Activated CD8-positive, alpha-beta T cell treated with anti-CD3 and anti-CD28 coated beads for 36 hours (primary cell): ENCODE measurements at regions not wholly inside any gene's neighbourhood (a gene's known extent, or its start where the extent isn't known, plus 50 kb on each side); places are given as distances from the start of the nearest gene placed in this dataset.

ENCODE experiments used
- ATAC-seq: fragments of 200-7000 bp; cut with Tn5 transposase; one replicate; pipeline ENCODE4 v1.10.0; 2021; ENCODE audit warnings: mild to moderate bottlenecking, moderate library complexity
- CTCF ChIA-PET: fragments of 350-600 bp; sonication (Branson Sonifier 250); formaldehyde crosslinking; loops from one replicate; lab custom pipeline; 2021; ENCODE audit warnings: antibody characterized with exemption; lab: Charles Lee
- POLR2A ChIA-PET: fragments of 350-600 bp; sonication (Branson Sonifier 250); formaldehyde crosslinking; loops from one replicate; lab custom pipeline; 2021; ENCODE audit warnings: antibody characterized with exemption; lab: Charles Lee
- DNase-seq: peaks from one replicate; pipeline ENCODE4 v3.0.0-alpha.2; 2020
- H3K27ac Mint-ChIP-seq: one replicate; pipeline ENCODE4 v1.8.0; 2021; ENCODE audit warnings: mild to moderate bottlenecking, mixed read lengths
- H3K27me3 Mint-ChIP-seq: one replicate; pipeline ENCODE4 v1.8.0; 2021; ENCODE audit warnings: mixed read lengths
- H3K36me3 Mint-ChIP-seq: one replicate; pipeline ENCODE4 v1.8.0; 2021; ENCODE audit warnings: low read depth, mixed read lengths
- H3K4me1 Mint-ChIP-seq: one replicate; pipeline ENCODE4 v1.8.0; 2021; ENCODE audit warnings: low read depth, mixed read lengths
- H3K4me3 Mint-ChIP-seq: one replicate; pipeline ENCODE4 v1.8.0; 2021; ENCODE audit warnings: mild to moderate bottlenecking, moderate library complexity, mixed read lengths
- H3K9me3 Mint-ChIP-seq: one replicate; pipeline ENCODE4 v1.8.0; 2021; ENCODE audit warnings: mixed read lengths
- intact Hi-C: fragments of 100-400 bp; cut with micrococcal nuclease; formaldehyde crosslinking; loops from one replicate; pipeline ENCODE4 v1.10.0; 2022
- TF ChIP-seq, protein P1 (sequence below): fragments of 200-600 bp; IDR thresholded peaks from one replicate; pipeline ENCODE4 v1.8.0; 2022; ENCODE audit warnings: antibody characterized with exemption, mild to moderate bottlenecking

DNA sequence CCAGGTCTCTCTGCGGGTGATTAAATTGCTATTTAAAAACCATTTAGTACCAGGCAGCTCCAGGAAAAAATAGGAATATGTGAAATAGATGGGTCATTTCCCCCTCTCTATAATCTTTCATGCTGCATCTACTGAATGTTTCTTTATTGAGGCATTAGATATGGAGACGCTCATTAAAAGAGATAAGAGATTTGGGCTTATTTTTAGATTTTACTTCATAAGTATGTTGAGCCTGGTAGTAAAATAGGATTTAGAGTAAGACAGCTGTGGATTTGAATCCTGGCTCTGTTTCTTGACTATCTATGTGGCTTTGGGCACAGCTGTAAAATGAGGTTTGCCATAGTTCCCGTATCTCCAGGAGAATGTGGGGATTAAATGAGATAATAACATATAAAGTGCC lies 451.0 kb upstream of the GRIA1 start:
- H3K27ac Mint-ChIP-seq: no peak overlapping the region
- no peaks in the 10 kb centered on the region for H3K27me3 Mint-ChIP-seq
- CTCF ChIA-PET: no interaction called here

DNA sequence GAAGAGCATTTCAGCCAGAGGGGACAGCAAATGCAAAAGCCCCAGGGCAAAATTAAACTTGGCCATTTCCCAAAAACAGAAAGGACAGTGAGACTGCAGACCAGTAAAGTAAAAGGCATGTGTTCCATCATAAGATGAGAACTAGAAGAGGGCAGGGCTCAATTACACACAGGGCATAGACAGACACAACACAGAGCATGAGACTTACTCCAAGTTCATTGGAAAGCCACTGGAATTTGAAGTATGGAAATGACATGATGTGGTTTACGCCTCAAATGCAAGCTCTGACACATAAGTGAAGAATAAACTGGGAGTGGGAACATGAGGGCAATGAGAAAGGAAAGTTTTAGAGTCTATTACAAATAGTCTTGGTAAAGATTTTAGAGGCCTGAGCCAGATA lies 446.6 kb upstream of the GRIA1 start:
- CTCF ChIA-PET: no interaction called here
- TF ChIP-seq, protein P1, sequence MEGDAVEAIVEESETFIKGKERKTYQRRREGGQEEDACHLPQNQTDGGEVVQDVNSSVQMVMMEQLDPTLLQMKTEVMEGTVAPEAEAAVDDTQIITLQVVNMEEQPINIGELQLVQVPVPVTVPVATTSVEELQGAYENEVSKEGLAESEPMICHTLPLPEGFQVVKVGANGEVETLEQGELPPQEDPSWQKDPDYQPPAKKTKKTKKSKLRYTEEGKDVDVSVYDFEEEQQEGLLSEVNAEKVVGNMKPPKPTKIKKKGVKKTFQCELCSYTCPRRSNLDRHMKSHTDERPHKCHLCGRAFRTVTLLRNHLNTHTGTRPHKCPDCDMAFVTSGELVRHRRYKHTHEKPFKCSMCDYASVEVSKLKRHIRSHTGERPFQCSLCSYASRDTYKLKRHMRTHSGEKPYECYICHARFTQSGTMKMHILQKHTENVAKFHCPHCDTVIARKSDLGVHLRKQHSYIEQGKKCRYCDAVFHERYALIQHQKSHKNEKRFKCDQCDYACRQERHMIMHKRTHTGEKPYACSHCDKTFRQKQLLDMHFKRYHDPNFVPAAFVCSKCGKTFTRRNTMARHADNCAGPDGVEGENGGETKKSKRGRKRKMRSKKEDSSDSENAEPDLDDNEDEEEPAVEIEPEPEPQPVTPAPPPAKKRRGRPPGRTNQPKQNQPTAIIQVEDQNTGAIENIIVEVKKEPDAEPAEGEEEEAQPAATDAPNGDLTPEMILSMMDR: no peak
- H3K27me3 Mint-ChIP-seq: no peaks in the 10 kb centered on the region
- H3K36me3 Mint-ChIP-seq: no peaks in the 10 kb centered on the region
- peaks cover 6% of the 10 kb centered on the region for H3K9me3 Mint-ChIP-seq
- no peak overlapping the region for H3K27ac Mint-ChIP-seq
- DNase-seq (no peak), ATAC-seq (no peak)
- POLR2A ChIA-PET: no interaction called here
- no peaks in the 10 kb centered on the region for H3K4me1 Mint-ChIP-seq
- intact Hi-C loops: no loop called here
- no peak overlapping the region for H3K4me3 Mint-ChIP-seq

More for the DNA sequence above, 451.0 kb upstream of the GRIA1 start:
- POLR2A ChIA-PET: no interaction called here
- TF ChIP-seq, protein P1: no peak
- H3K4me1 Mint-ChIP-seq: no peaks in the 10 kb centered on the region
- H3K9me3 Mint-ChIP-seq: peaks cover 7% of the 10 kb centered on the region
- intact Hi-C loops: no loop called here
- no peak for ATAC-seq
- no peak for DNase-seq
- H3K4me3 Mint-ChIP-seq: no peak overlapping the region
- no peaks in the 10 kb centered on the region for H3K36me3 Mint-ChIP-seq

DNA sequence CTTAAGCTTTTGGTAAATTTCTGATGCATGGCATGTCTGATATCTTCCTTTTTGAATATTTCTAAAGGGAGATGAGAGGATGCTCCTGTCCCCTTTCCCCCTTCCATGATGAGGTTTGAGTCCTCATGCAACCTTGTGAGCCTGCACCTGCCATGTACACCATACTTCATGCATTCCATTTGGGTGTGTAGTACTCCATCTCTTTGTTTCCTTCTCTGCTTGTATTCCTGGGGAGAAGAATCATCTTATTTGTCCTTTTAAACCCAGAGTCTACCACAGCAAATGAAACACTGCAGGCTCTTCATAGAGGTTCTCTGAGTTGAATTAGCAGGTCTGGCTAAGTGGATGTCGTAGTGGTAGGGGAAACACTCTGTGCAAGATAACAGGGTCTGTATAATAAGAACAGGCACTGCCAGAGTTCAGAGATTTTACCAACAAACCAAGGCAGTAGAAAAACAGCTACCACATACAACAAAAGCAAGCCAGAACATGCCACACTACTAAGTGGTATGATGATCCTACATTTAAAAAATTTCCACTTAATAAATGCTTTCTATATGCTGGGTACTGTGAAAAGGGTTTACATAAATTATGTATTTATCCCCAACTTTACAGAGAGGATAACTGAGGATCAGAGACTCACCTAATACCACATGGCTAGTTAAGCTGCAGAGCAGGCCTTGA lies 439.8 kb upstream of the GRIA1 start:
- no peaks in the 10 kb centered on the region for H3K27me3 Mint-ChIP-seq
- H3K9me3 Mint-ChIP-seq: peaks cover 4% of the 10 kb centered on the region
- H3K27ac Mint-ChIP-seq: no peak overlapping the region
- H3K36me3 Mint-ChIP-seq: no peaks in the 10 kb centered on the region
- POLR2A ChIA-PET: no interaction called here
- intact Hi-C loops: no loop called here
- CTCF ChIA-PET: no interaction called here
- H3K4me3 Mint-ChIP-seq: no peak overlapping the region
- TF ChIP-seq, protein P1: no peak
- ATAC-seq: no peak
- no peak for DNase-seq
- no peaks in the 10 kb centered on the region for H3K4me1 Mint-ChIP-seq

DNA sequence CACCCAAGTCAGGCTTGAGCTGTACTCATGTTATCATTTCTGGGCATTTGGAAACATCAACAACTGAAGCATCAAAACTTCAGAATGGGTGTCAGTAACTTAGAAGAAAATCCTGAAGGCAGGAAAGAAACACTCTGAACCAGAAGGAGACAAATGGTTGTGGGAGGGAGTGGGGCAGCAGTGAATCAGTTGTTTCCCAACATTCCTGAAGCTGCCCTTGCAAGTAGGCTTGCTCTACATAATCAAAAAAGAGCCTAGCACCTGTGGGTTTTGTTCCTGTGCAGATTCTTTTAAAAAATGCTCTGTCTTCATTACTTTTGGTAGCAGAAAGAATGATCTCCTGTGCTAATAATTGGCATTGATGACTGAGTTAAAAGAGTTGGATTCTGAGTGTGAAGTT lies 424.2 kb upstream of the GRIA1 start:
- Mint-ChIP-seq H3K27me3 (no peaks in the 10 kb centered on the region), H3K36me3 (no peaks in the 10 kb centered on the region), H3K4me3 (no peak overlapping the region), H3K27ac (no peak overlapping the region), H3K4me1 (no peaks in the 10 kb centered on the region), H3K9me3 (peaks cover 3% of the 10 kb centered on the region)
- CTCF ChIA-PET: no interaction called here
- ATAC-seq (no peak), DNase-seq (no peak)
- POLR2A ChIA-PET: no interaction called here
- TF ChIP-seq, protein P1: no peak
- intact Hi-C loops: no loop called here

DNA sequence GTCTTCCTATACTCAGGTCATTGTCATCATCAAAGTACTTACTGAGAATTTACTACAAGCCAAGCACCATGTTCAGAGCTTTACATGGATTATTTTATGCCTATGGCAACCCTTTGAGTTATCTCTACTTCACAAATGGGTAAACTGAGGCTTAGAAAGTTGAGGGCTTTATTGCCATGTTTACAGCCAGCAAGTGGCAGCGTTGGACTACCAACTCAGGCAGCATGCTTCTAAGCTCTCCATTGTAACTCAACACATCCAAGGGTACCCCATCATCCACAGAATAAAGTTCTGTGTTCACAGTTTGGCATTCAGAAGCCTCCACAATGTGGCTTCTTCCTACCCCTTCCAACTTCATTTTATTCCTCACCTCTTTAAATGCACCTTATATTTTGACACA lies 422.6 kb upstream of the GRIA1 start:
- ATAC-seq: no peak
- Mint-ChIP-seq H3K36me3 (no peaks in the 10 kb centered on the region), H3K27ac (no peak overlapping the region), H3K4me1 (no peaks in the 10 kb centered on the region), H3K27me3 (no peaks in the 10 kb centered on the region), H3K4me3 (no peak overlapping the region), H3K9me3 (peaks cover 3% of the 10 kb centered on the region)
- intact Hi-C loops: no loop called here
- DNase-seq: no peak
- TF ChIP-seq, protein P1: no peak
- ChIA-PET POLR2A (no interaction called here), CTCF (no interaction called here)
